Ovary (tissue), 3 donors: ENCODE measurements at regions not wholly inside any gene's neighbourhood (a gene's known extent, or its start where the extent isn't known, plus 50 kb on each side); places are given as distances from the start of the nearest gene placed in this dataset.

Source experiments
- EP300 ChIP-seq: sonication (generic); formaldehyde crosslinking; IDR thresholded peaks from one replicate; pipeline ENCODE4 v1.6.1; 2017; ENCODE audit warnings: antibody characterized with exemption
- POLR2A ChIP-seq: fragments of 450-650 bp; IDR thresholded peaks from one replicate; pipeline ENCODE4 v1.6.1; 2017; ENCODE audit warnings: antibody characterized with exemption, mild to moderate bottlenecking, moderate library complexity
- TF ChIP-seq, protein P1 (sequence below), 3 donors: fragments of 450-650 bp in 2 of 3; fragments of 200-600 bp in 1 of 3; IDR thresholded peaks; one replicate each; pipeline versions ENCODE4 v1.5.1 to v1.8.0; 2016 to 2022; ENCODE audit warnings: antibody characterized with exemption in 3 of 3, mild to moderate bottlenecking in 1 of 3
- donor health status: DM: no; HTN: no; CAD: no.

GRCh38 chr16:17037499-17037898, 433.3 kb downstream of the XYLT1 start:
- TF ChIP-seq, protein P1, sequence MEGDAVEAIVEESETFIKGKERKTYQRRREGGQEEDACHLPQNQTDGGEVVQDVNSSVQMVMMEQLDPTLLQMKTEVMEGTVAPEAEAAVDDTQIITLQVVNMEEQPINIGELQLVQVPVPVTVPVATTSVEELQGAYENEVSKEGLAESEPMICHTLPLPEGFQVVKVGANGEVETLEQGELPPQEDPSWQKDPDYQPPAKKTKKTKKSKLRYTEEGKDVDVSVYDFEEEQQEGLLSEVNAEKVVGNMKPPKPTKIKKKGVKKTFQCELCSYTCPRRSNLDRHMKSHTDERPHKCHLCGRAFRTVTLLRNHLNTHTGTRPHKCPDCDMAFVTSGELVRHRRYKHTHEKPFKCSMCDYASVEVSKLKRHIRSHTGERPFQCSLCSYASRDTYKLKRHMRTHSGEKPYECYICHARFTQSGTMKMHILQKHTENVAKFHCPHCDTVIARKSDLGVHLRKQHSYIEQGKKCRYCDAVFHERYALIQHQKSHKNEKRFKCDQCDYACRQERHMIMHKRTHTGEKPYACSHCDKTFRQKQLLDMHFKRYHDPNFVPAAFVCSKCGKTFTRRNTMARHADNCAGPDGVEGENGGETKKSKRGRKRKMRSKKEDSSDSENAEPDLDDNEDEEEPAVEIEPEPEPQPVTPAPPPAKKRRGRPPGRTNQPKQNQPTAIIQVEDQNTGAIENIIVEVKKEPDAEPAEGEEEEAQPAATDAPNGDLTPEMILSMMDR (IDR thresholded peaks at IDR 0.05), result no peak
- TF ChIP-seq EP300 (no peak), POLR2A (no peak)
